CD4-positive, alpha-beta memory T cell (primary cell): ENCODE measurements at regions not wholly inside any gene's neighbourhood (a gene's known extent, or its start where the extent isn't known, plus 50 kb on each side); places are given as distances from the start of the nearest gene placed in this dataset.

ENCODE experiments used
- CTCF ChIA-PET: fragments of 350-600 bp; sonication (Branson Sonifier 250); formaldehyde crosslinking; loops from one replicate; lab custom pipeline; 2021; ENCODE audit warnings: inconsistent platforms; ENCODE audit not compliant: partially characterized antibody; lab: Charles Lee
- POLR2A ChIA-PET: fragments of 350-600 bp; sonication (Branson Sonifier 250); formaldehyde crosslinking; loops from one replicate; lab custom pipeline; 2021; ENCODE audit not compliant: partially characterized antibody; lab: Charles Lee
- DNase-seq, 5 donors: peaks; one replicate each; pipeline versions ENCODE4 v3.0.0 to v3.0.0-alpha.2; 2020 to 2022; ENCODE audit warnings: mixed read lengths in 1 of 5
- H3K27ac ChIP-seq: one replicate; pipeline ENCODE4 v1.7.0; 2013; ENCODE audit warnings: low read depth, low read length
- H3K27me3 ChIP-seq: 2 replicates; pipeline ENCODE4 v1.7.0; 2013; ENCODE audit warnings: mild to moderate bottlenecking, low read length, moderate library complexity; ENCODE audit not compliant: insufficient read depth
- H3K36me3 ChIP-seq: 2 replicates; pipeline ENCODE4 v1.7.0; 2013; ENCODE audit warnings: mild to moderate bottlenecking, low read length, moderate library complexity; ENCODE audit not compliant: insufficient read depth
- H3K4me1 ChIP-seq: 2 replicates; pipeline ENCODE4 v1.7.0; 2013; ENCODE audit warnings: mild to moderate bottlenecking, low read length, moderate library complexity; ENCODE audit not compliant: insufficient read depth
- H3K4me3 ChIP-seq, 2 donors: one replicate each; pipeline ENCODE4 v1.7.0; 2013; ENCODE audit warnings: low read length in 2 of 2, mild to moderate bottlenecking in 1 of 2
- H3K9me3 ChIP-seq, 2 donors: one replicate each; pipeline ENCODE4 v1.7.0; 2013; ENCODE audit warnings: low read length in 2 of 2, control low read depth in 1 of 2; ENCODE audit not compliant: control insufficient read depth in 1 of 2
- H3K27ac Mint-ChIP-seq, 7 donors: one replicate each; pipeline ENCODE4 v1.8.0; 2020 to 2021; ENCODE audit warnings: mixed read lengths in 7 of 7, mild to moderate bottlenecking in 6 of 7, inconsistent platforms in 3 of 7, moderate library complexity in 3 of 7
- H3K27me3 Mint-ChIP-seq, 2 donors: one replicate each; pipeline ENCODE4 v1.8.0; 2020 to 2021; ENCODE audit warnings: mixed read lengths in 2 of 2
- H3K36me3 Mint-ChIP-seq, 2 donors: one replicate each; pipeline ENCODE4 v1.8.0; 2020 to 2021; ENCODE audit warnings: mixed read lengths in 2 of 2, inconsistent platforms in 1 of 2, mild to moderate bottlenecking in 1 of 2
- H3K4me1 Mint-ChIP-seq, 4 donors: one replicate each; pipeline ENCODE4 v1.8.0; 2020 to 2021; ENCODE audit warnings: mixed read lengths in 4 of 4, mild to moderate bottlenecking in 1 of 4
- H3K4me3 Mint-ChIP-seq, 8 donors: one replicate each; pipeline ENCODE4 v1.8.0; 2020 to 2021; ENCODE audit warnings: mixed read lengths in 8 of 8, mild to moderate bottlenecking in 7 of 8, moderate library complexity in 6 of 8, inconsistent platforms in 3 of 8
- H3K9me3 Mint-ChIP-seq, 8 donors: one replicate each; pipeline ENCODE4 v1.8.0; 2020 to 2021; ENCODE audit warnings: mixed read lengths in 8 of 8, mild to moderate bottlenecking in 5 of 8, inconsistent platforms in 3 of 8, moderate library complexity in 1 of 8
- intact Hi-C: fragments of 100-400 bp; cut with micrococcal nuclease; formaldehyde crosslinking; loops from one replicate; pipeline ENCODE4 v1.15.1; 2023

DNA sequence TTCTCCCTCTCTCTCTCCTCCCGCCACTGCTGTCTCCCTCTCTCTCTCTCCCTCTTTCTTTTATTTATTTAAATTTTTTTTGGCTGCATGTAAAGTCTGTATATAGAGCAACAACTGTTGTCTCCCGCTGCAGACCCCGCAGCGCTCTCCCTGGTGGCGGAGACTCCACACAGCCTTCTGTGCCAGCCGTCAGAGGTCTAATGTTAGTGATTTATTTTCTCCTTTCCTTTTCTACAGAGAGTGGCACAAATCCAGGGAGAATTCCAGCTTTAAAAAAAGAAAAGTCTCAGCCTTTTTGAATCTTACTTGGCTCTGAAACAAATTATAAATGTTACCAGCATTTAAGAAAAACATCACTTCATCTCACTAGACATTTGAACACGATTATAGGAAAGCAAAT is 106.2 kb downstream of the FAM9B start:
- no peak for DNase-seq
- H3K27me3 Mint-ChIP-seq = peaks cover 2 to 5% of the 10 kb centered on the region in 2 donors

DNA sequence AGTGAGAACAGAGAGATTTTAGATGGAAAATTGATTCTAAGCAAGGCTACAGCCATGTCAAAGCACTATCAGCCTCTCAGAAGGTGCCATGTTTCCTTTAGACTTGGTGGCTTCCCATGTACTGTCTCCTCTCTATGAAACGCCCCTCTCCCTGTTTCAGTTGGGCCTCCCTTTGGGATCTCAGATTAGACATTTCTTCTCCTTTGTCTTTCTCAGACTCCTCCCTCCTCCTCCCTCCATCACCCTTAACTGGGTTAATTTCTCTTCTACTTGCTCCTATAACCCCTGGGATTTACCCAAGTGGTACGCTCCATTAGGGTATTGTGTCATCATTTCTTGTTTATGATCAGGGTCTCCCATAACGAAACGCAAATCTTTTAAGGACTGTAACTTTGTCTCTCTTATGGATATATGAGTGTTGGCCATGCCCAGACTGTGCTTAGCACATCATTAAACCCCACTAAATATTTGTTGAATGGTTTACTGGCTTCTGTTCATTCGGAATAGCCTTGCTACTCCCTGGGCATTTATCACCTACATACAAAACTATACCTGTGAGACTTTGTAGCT is 106.8 kb downstream of the FAM9B start:
- Histone ChIP-seq H3K27me3 (no peaks in the 10 kb centered on the region), H3K9me3 (no peaks in the 10 kb centered on the region), H3K4me3 (no peak overlapping the region), H3K36me3 (no peaks in the 10 kb centered on the region), H3K27ac (no peak overlapping the region), H3K4me1 (no peaks in the 10 kb centered on the region)
- DNase-seq = no peak
- no peaks in the 10 kb centered on the region for H3K4me1 Mint-ChIP-seq
- no peaks in the 10 kb centered on the region for H3K36me3 Mint-ChIP-seq
- intact Hi-C loops = no loop called here
- no peak overlapping the region for H3K27ac Mint-ChIP-seq
- H3K9me3 Mint-ChIP-seq = peaks cover 0 to 2% (median 0%) of the 10 kb centered on the region in 8 donors
- no peak overlapping the region for H3K4me3 Mint-ChIP-seq
- ChIA-PET CTCF (no interaction called here), POLR2A (no interaction called here)
- H3K27me3 Mint-ChIP-seq = peaks cover 2 to 5% of the 10 kb centered on the region in 2 donors

More for the DNA sequence above, 106.2 kb downstream of the FAM9B start:
- H3K4me1 Mint-ChIP-seq = no peaks in the 10 kb centered on the region
- no peak overlapping the region for H3K4me3 Mint-ChIP-seq
- H3K4me1 ChIP-seq = no peaks in the 10 kb centered on the region
- no peaks in the 10 kb centered on the region for H3K9me3 ChIP-seq
- H3K36me3 ChIP-seq = no peaks in the 10 kb centered on the region
- H3K27ac ChIP-seq = no peak overlapping the region
- H3K27ac Mint-ChIP-seq = no peak overlapping the region
- H3K27me3 ChIP-seq = no peaks in the 10 kb centered on the region
- no peaks in the 10 kb centered on the region for H3K36me3 Mint-ChIP-seq
- CTCF ChIA-PET = no interaction called here
- H3K9me3 Mint-ChIP-seq = peaks cover 0 to 5% (median 0%) of the 10 kb centered on the region in 8 donors
- intact Hi-C loops = no loop called here
- no peak overlapping the region for H3K4me3 ChIP-seq
- POLR2A ChIA-PET = no interaction called here

DNA sequence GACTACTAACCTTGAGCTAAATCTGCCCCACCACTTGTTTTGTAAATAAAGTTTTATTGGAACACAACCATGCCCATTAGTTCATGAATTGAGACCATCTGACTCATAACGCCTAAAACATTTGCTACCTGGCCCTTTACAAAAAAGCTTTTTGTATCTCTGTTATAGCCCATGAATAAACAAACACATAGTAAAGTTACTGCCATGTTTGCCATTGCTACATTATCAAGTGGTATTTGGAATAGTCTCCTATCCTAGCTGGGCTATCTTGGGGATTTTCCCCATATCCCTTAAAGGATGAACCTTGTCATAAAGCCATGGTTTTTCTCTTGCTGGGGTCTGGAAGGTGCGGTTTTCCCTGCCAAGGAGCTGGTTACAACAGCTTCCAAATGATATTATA is 112.3 kb downstream of the FAM9B start:
- DNase-seq = no peak
- H3K36me3 ChIP-seq = no peaks in the 10 kb centered on the region
- ChIA-PET POLR2A (no interaction called here), CTCF (no interaction called here)
- Mint-ChIP-seq H3K36me3 (no peaks in the 10 kb centered on the region), H3K4me3 (no peak overlapping the region), H3K27ac (no peak overlapping the region), H3K9me3 (peaks cover 0 to 4% (median 0%) of the 10 kb centered on the region in 8 donors), H3K27me3 (peaks cover 2 to 5% of the 10 kb centered on the region in 2 donors), H3K4me1 (no peaks in the 10 kb centered on the region)
- H3K9me3 ChIP-seq = no peaks in the 10 kb centered on the region
- no peaks in the 10 kb centered on the region for H3K4me1 ChIP-seq
- no peaks in the 10 kb centered on the region for H3K27me3 ChIP-seq
- intact Hi-C loops = no loop called here
- no peak overlapping the region for H3K4me3 ChIP-seq
- H3K27ac ChIP-seq = no peak overlapping the region

DNA sequence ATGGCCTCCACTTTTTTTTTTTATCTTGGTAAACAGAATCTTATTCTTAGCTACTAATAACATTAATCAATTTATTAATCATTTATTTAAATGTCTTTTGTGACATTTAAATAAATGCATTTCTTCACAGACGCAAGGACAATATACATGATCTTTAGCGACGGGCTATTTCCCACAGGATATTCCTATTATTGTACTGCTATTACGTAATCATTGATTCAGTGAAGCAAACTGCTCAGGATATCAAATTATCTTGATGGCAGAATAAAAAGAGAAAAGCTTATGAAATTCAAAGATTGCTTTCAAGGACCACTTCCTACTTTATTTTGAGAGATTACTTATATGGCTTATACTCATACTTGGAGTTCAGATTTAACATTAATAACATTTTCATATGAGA is 114.1 kb downstream of the FAM9B start:
- Mint-ChIP-seq H3K27ac (no peak overlapping the region), H3K36me3 (no peaks in the 10 kb centered on the region), H3K4me3 (no peak overlapping the region), H3K9me3 (peaks cover 0 to 4% (median 0%) of the 10 kb centered on the region in 8 donors), H3K4me1 (no peaks in the 10 kb centered on the region), H3K27me3 (peaks cover 2 to 5% of the 10 kb centered on the region in 2 donors)
- H3K27ac ChIP-seq = no peak overlapping the region
- no peaks in the 10 kb centered on the region for H3K9me3 ChIP-seq
- no peaks in the 10 kb centered on the region for H3K27me3 ChIP-seq
- intact Hi-C loops = no loop called here
- ChIA-PET CTCF (no interaction called here), POLR2A (no interaction called here)
- H3K4me3 ChIP-seq = no peak overlapping the region
- H3K4me1 ChIP-seq = no peaks in the 10 kb centered on the region
- no peaks in the 10 kb centered on the region for H3K36me3 ChIP-seq
- no peak for DNase-seq

DNA sequence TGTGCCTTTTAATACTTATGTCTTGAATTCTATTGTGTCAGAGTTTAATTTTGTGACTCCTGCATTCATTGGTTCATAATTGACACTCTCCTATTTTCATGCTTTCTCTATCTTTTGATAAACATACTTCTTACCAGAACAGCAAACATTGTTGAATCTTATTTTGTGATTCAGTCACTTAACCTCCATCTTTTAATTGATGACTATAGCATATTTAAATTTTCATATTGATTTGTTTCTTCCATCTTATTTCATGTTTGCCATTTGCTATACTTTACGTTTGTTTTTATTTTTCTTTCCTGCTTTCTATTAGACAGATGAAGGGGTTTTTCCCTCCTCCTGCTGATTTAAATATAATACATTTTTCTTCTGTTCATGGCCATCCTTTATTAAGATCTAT is 115.5 kb upstream of the FAM9A start:
- peaks cover 0 to 2% of the 10 kb centered on the region in 2 donors for H3K27me3 Mint-ChIP-seq
- Histone ChIP-seq H3K9me3 (no peaks in the 10 kb centered on the region), H3K27me3 (no peaks in the 10 kb centered on the region), H3K27ac (no peak overlapping the region), H3K4me3 (no peak overlapping the region), H3K4me1 (no peaks in the 10 kb centered on the region), H3K36me3 (no peaks in the 10 kb centered on the region)
- H3K4me1 Mint-ChIP-seq = no peaks in the 10 kb centered on the region
- no peak overlapping the region for H3K4me3 Mint-ChIP-seq
- no peak for DNase-seq
- no peak overlapping the region for H3K27ac Mint-ChIP-seq
- H3K9me3 Mint-ChIP-seq = peaks cover 0 to 4% (median 0%) of the 10 kb centered on the region in 8 donors
- no peaks in the 10 kb centered on the region for H3K36me3 Mint-ChIP-seq
- ChIA-PET POLR2A (no interaction called here), CTCF (no interaction called here)
- intact Hi-C loops = no loop called here

DNA sequence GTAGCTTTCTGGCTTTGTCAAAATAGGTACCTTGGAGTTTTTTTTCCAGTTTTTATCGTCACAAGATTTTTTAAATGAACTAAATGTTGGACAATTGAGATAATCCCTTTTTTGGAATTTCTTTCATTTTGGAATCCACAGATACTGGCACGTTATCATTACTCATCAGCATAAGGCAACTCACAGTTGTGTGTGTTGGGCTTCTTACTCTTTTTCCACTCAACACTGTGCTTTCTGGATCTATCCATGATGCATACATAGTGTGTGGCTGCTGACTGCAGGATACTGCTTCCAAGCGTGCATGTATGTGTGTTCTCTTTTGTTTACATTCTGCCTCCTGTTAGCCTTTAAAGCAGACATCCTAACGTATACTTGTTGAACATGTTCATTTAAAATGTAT is 113.5 kb upstream of the FAM9A start:
- Histone ChIP-seq H3K27me3 (no peaks in the 10 kb centered on the region), H3K4me1 (no peaks in the 10 kb centered on the region), H3K27ac (no peak overlapping the region), H3K4me3 (no peak overlapping the region), H3K9me3 (no peaks in the 10 kb centered on the region), H3K36me3 (no peaks in the 10 kb centered on the region)
- Mint-ChIP-seq H3K9me3 (peaks cover 0 to 4% (median 0%) of the 10 kb centered on the region in 8 donors), H3K27ac (no peak overlapping the region), H3K27me3 (peaks cover 0 to 2% of the 10 kb centered on the region in 2 donors), H3K4me1 (no peaks in the 10 kb centered on the region), H3K36me3 (no peaks in the 10 kb centered on the region), H3K4me3 (no peak overlapping the region)
- POLR2A ChIA-PET = no interaction called here
- no peak for DNase-seq
- CTCF ChIA-PET = no interaction called here
- intact Hi-C loops = no loop called here

DNA sequence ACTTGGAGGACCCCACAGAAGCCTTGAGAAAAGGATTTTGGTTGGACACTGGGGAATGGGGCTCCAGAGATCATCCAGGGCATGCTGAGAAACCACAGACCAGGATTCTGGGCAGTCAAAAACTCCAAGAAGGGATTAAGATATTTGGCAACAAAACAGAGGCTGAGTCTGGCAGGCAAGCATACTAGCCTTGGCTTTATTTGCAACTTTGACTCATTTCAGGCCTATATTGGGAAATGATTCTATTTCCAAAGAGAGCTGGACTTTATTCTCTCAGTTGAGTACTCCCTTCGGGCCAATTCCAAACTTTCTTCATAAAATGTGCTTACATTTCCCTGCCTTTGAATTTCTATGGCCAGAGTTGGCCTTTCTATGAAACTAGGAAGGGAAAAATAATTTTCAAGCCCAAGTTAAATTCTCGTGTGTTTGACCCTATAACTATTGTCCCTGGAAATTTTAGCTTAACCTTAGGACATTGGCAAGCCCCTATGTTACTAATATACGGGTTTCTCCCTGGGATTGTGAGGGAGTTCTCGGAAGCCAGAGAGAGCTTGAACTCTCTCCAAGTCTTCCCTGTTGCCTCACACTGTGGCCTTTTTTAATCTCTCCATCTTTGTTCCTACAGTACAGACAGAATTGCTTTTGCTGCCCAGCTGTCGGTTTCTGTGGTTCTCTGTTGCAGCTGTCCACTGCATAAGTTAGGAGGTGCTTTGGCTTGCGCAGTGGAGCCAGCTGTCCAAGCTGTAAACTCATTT is 112.6 kb upstream of the FAM9A start:
- no peak overlapping the region for H3K27ac Mint-ChIP-seq
- intact Hi-C loops = no loop called here
- H3K9me3 ChIP-seq = no peaks in the 10 kb centered on the region
- H3K9me3 Mint-ChIP-seq = peaks cover 0 to 6% (median 0%) of the 10 kb centered on the region in 8 donors
- POLR2A ChIA-PET = no interaction called here
- no peak overlapping the region for H3K4me3 Mint-ChIP-seq
- no peaks in the 10 kb centered on the region for H3K36me3 Mint-ChIP-seq
- DNase-seq = no peak
- CTCF ChIA-PET = no interaction called here
- peaks cover 2% of the 10 kb centered on the region in 2 donors for H3K27me3 Mint-ChIP-seq
- H3K27me3 ChIP-seq = no peaks in the 10 kb centered on the region
- H3K36me3 ChIP-seq = no peaks in the 10 kb centered on the region
- H3K4me1 ChIP-seq = no peaks in the 10 kb centered on the region
- no peaks in the 10 kb centered on the region for H3K4me1 Mint-ChIP-seq
- H3K4me3 ChIP-seq = no peak overlapping the region
- H3K27ac ChIP-seq = no peak overlapping the region
